DND-41 (cell line): ENCODE measurements at regions not wholly inside any gene's neighbourhood (a gene's known extent, or its start where the extent isn't known, plus 50 kb on each side); places are given as distances from the start of the nearest gene placed in this dataset.

ENCODE experiments used
- EZH2 ChIP-seq: IDR thresholded peaks from 3 replicates; pipeline ENCODE4 v1.6.1; 2012; ENCODE audit warnings: borderline replicate concordance, low read depth, mild to moderate bottlenecking, moderate library complexity, low read length, inconsistent platforms; ENCODE audit not compliant: severe bottlenecking
- TF ChIP-seq, protein P1 (sequence below): IDR thresholded peaks from 2 replicates; pipeline ENCODE4 v1.5.1; 2012; ENCODE audit warnings: borderline replicate concordance, low read length, moderate library complexity, mild to moderate bottlenecking; ENCODE audit not compliant: poor library complexity, severe bottlenecking; ENCODE audit errors: extremely low read depth

DNA sequence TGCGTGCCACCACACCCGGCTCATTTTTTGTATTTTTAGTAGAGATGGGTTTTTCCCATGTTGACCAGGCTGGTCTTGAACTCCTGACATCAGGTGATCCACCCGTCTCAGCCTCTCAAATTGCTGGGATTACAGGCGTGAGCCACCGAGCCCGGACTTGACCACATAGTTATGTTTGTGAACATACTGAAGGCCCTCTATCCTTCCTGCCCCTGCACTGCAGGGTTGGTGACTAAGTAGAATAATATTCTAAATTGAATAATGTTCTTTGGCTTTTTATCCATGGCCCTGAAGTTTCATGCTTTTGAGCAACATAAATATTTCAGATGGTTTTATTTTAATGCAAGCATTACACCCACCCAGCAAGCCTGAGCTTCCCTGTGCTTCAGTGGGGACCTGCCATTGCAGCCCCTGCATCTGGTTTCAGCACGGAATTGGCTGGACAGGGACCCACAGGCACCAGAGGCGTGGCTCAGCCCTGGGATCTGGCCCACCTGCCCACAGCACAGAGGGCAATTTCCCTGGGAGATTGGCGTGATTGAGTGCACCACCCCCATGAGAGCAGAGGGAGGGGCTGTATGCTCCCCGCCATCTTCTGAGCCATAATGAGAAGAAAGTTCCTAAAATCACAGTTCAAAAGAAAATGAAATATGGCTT is 460.5 kb downstream of the BRD1 start:
- TF ChIP-seq, protein P1, sequence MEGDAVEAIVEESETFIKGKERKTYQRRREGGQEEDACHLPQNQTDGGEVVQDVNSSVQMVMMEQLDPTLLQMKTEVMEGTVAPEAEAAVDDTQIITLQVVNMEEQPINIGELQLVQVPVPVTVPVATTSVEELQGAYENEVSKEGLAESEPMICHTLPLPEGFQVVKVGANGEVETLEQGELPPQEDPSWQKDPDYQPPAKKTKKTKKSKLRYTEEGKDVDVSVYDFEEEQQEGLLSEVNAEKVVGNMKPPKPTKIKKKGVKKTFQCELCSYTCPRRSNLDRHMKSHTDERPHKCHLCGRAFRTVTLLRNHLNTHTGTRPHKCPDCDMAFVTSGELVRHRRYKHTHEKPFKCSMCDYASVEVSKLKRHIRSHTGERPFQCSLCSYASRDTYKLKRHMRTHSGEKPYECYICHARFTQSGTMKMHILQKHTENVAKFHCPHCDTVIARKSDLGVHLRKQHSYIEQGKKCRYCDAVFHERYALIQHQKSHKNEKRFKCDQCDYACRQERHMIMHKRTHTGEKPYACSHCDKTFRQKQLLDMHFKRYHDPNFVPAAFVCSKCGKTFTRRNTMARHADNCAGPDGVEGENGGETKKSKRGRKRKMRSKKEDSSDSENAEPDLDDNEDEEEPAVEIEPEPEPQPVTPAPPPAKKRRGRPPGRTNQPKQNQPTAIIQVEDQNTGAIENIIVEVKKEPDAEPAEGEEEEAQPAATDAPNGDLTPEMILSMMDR: no peak
- TF ChIP-seq EZH2: no peak
